ENCODE measurements at regions not wholly inside any gene's neighbourhood (a gene's known extent, or its start where the extent isn't known, plus 50 kb on each side); places are given as distances from the start of the nearest gene placed in this dataset.
"Not testable (repeated sequence)": the region's sequence is repeated elsewhere in the genome, so short reads cannot be mapped to it uniquely, and the experiment has no call there.

- no peak for ATAC-seq
These were observed 49.7 kb downstream of the SIPA1L2 start for GRCh38 chr1:232579958-232580941.

- ATAC-seq, result no peak
These were observed 50.5 kb downstream of the SIPA1L2 start for GRCh38 chr1:232579466-232579865.

- ATAC-seq, result no peak
These were observed 51.2 kb downstream of the SIPA1L2 start for GRCh38 chr1:232578651-232579195.

GRCh38 chr1:232577772-232578171, 52.2 kb downstream of the SIPA1L2 start:
- ATAC-seq, result no peak

- no peak for ATAC-seq
These were observed 53.4 kb downstream of the SIPA1L2 start for GRCh38 chr1:232576537-232576936.

- no peak for ATAC-seq
These were observed 54.2 kb downstream of the SIPA1L2 start for GRCh38 chr1:232575763-232576040.

GRCh38 chr1:232574889-232575762, 54.8 kb downstream of the SIPA1L2 start:
- no peak for ATAC-seq

GRCh38 chr1:232574077-232574476, 55.9 kb downstream of the SIPA1L2 start:
- no peak for ATAC-seq

GRCh38 chr1:232571523-232571922, 58.4 kb downstream of the SIPA1L2 start:
- ATAC-seq, result no peak

- no peak for ATAC-seq
These were observed 59.9 kb downstream of the SIPA1L2 start for GRCh38 chr1:232570007-232570406.

GRCh38 chr1:232569554-232569921, 60.4 kb downstream of the SIPA1L2 start:
- not testable (repeated sequence) for ATAC-seq

GRCh38 chr1:232568906-232569553, 60.9 kb downstream of the SIPA1L2 start:
- ATAC-seq, result no peak

GRCh38 chr1:232568331-232568852, 61.5 kb downstream of the SIPA1L2 start:
- ATAC-seq, result no peak

GRCh38 chr1:232566093-232566492, 63.8 kb downstream of the SIPA1L2 start:
- ATAC-seq, result no peak

- ATAC-seq, result no peak
These were observed 67.0 kb downstream of the SIPA1L2 start for GRCh38 chr1:232562855-232563510.

- no peak for ATAC-seq
These were observed 68.6 kb downstream of the SIPA1L2 start for GRCh38 chr1:232561381-232561780.

GRCh38 chr1:232560940-232561339, 69.0 kb downstream of the SIPA1L2 start:
- ATAC-seq, result no peak

GRCh38 chr1:232558954-232559353, 71.0 kb downstream of the SIPA1L2 start:
- ATAC-seq, result no peak

GRCh38 chr1:232557502-232558191, 72.3 kb downstream of the SIPA1L2 start:
- ATAC-seq, result no peak

GRCh38 chr1:232557096-232557495, 72.8 kb downstream of the SIPA1L2 start:
- no peak for ATAC-seq

GRCh38 chr1:232556351-232556750, 73.6 kb downstream of the SIPA1L2 start:
- ATAC-seq, result no peak

Data from activated CD4-positive, CD25-positive, alpha-beta regulatory T cell treated with anti-CD3 and anti-CD28 coated beads, Interleukin-2, amount 50 U/mL, for 24 hours (primary cell).